ENCODE measurements at regions not wholly inside any gene's neighbourhood (a gene's known extent, or its start where the extent isn't known, plus 50 kb on each side); places are given as distances from the start of the nearest gene placed in this dataset.

- no peaks in the 10 kb centered on the region for H3K36me3 Mint-ChIP-seq (ENCODE audit: low read depth)
- TF ChIP-seq CTCF (IDR thresholded peaks at IDR 0.05) = no peak
- peaks cover 17% of the 10 kb centered on the region; the same call in 1 of the 2 replicates for H3K9me3 Mint-ChIP-seq
- no peaks in the 10 kb centered on the region for H3K4me1 Mint-ChIP-seq (ENCODE audit: low read depth)
- DNase-seq = no peak
- no peaks in the 10 kb centered on the region; the same call in 1 of the 2 replicates for H3K27me3 Mint-ChIP-seq (ENCODE audit: insufficient read depth)
- no peak overlapping the region for H3K4me3 Mint-ChIP-seq
- no peak overlapping the region for H3K27ac Mint-ChIP-seq
Measured at GRCh38 chr9:13990331-13990730, 323.6 kb downstream of the NFIB start.

GRCh38 chr9:13988944-13989343 lies 325.0 kb downstream of the NFIB start:
- Mint-ChIP-seq H3K4me3 (no peak overlapping the region), H3K36me3 (ENCODE audit: low read depth) (no peaks in the 10 kb centered on the region), H3K27ac (no peak overlapping the region), H3K27me3 (ENCODE audit: insufficient read depth) (no peaks in the 10 kb centered on the region; the same call in 1 of the 2 replicates), H3K9me3 (peaks cover 17% of the 10 kb centered on the region; the same call in 1 of the 2 replicates), H3K4me1 (ENCODE audit: low read depth) (no peaks in the 10 kb centered on the region)
- DNase-seq = no peak
- TF ChIP-seq CTCF (IDR thresholded peaks at IDR 0.05) = no peak

DNA sequence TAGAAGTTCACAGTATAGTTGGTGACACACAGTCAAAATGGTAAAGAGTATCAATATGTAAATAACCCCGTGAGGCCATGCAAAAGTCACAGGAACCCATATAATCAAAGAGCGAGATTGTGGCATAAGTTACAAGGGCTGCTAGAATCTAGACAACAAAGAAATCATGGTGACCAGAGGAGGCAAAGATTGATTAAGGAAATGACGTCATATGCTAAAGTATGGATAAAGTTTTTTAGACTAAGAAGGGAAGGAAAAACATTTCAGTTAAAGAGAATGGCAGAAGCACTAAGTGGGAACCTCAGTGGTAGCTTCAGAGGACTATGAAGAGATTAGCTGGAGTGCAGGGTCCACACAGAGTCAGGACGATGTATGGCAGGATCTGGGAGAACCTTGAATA lies 330.3 kb downstream of the NFIB start:
- Mint-ChIP-seq H3K4me3 (no peak overlapping the region), H3K9me3 (peaks cover 17% of the 10 kb centered on the region; the same call in 1 of the 2 replicates), H3K27ac (no peak overlapping the region), H3K4me1 (ENCODE audit: low read depth) (no peaks in the 10 kb centered on the region), H3K27me3 (ENCODE audit: insufficient read depth) (no peaks in the 10 kb centered on the region), H3K36me3 (ENCODE audit: low read depth) (no peaks in the 10 kb centered on the region)
- TF ChIP-seq CTCF (IDR thresholded peaks at IDR 0.05) = no peak
- DNase-seq = no peak

GRCh38 chr9:13979941-13980318 lies 334.0 kb downstream of the NFIB start:
- Mint-ChIP-seq H3K9me3 (no peaks in the 10 kb centered on the region), H3K27me3 (ENCODE audit: insufficient read depth) (no peaks in the 10 kb centered on the region), H3K36me3 (ENCODE audit: low read depth) (no peaks in the 10 kb centered on the region), H3K4me1 (ENCODE audit: low read depth) (no peaks in the 10 kb centered on the region), H3K4me3 (no peak overlapping the region), H3K27ac (no peak overlapping the region)
- TF ChIP-seq CTCF (IDR thresholded peaks at IDR 0.05) = no peak
- no peak for DNase-seq

DNA sequence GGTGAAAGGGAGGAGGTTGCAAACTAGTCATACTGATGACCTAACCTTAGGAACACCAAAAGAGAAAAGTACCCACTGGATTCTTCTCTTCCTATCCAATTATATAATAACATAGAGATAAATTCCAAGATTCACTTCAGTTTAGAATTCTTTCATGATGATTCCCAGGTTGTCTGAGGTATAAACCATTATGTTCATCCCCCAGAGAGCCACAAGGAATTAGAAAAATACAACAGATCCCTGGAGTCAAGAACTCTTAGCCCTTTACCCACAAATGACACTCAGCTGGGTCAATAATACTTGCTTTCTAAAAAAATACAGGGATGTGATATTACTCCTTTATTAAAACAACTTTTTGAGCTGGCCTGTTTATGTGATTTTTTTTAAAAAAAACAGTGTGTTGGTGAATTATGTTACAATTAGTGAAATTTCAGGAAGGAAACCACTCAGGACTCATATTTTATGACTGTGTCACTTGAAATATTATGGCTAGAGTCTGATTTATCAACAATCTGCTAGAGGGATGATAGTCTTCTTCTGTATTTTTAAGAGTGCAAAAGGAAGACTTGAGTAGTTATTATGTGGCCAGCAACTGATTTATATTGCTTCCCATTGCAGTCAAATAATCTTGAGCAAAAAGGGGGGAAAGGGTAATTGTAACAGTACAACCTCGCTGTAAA lies 338.2 kb downstream of the NFIB start:
- Mint-ChIP-seq H3K27me3 (ENCODE audit: insufficient read depth) (peaks cover 5% of the 10 kb centered on the region), H3K9me3 (no peaks in the 10 kb centered on the region), H3K27ac (no peak overlapping the region)

More for the DNA sequence above, 338.2 kb downstream of the NFIB start:
- Mint-ChIP-seq H3K36me3 (ENCODE audit: low read depth) (no peaks in the 10 kb centered on the region), H3K4me3 (no peak overlapping the region), H3K4me1 (ENCODE audit: low read depth) (no peaks in the 10 kb centered on the region)
- TF ChIP-seq CTCF (IDR thresholded peaks at IDR 0.05) = no peak
- DNase-seq = no peak
